ENCODE measurements at regions not wholly inside any gene's neighbourhood (a gene's known extent, or its start where the extent isn't known, plus 50 kb on each side); places are given as distances from the start of the nearest gene placed in this dataset.

DNA sequence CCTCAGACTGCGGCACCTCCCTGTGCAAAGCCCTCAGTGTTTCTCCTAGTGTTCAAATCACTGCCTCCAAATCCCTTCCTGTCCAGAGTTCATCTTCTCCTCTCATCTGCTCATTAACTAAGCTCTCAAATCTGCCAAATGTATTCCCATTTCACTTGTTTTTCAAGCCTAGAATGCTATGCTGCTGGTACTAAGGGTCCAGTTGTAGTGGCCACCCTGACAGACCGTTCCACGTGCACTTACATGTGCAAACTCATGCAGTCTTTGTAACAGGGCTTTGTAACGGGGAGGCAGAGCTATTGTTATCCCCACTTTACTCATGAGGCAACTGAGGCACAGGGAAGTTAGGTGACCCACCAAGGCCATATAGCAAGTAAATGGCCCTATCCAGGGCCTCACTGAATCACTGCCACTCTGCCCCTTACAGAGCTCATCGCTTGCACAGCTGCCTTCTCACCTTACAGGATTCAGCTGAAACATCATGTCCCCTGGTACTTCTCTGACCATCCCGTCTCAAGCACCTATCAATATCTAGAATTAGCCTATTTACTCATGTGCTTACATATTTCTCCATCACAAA lies 153.0 kb upstream of the PDE1C start:
- intact Hi-C loops (cut with DNase I, micrococcal nuclease), result no loop called here
- TF ChIP-seq, protein P1, sequence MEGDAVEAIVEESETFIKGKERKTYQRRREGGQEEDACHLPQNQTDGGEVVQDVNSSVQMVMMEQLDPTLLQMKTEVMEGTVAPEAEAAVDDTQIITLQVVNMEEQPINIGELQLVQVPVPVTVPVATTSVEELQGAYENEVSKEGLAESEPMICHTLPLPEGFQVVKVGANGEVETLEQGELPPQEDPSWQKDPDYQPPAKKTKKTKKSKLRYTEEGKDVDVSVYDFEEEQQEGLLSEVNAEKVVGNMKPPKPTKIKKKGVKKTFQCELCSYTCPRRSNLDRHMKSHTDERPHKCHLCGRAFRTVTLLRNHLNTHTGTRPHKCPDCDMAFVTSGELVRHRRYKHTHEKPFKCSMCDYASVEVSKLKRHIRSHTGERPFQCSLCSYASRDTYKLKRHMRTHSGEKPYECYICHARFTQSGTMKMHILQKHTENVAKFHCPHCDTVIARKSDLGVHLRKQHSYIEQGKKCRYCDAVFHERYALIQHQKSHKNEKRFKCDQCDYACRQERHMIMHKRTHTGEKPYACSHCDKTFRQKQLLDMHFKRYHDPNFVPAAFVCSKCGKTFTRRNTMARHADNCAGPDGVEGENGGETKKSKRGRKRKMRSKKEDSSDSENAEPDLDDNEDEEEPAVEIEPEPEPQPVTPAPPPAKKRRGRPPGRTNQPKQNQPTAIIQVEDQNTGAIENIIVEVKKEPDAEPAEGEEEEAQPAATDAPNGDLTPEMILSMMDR (IDR thresholded peaks at IDR 0.05), result no peak
- no peaks in the 10 kb centered on the region for H3K36me3 ChIP-seq (ENCODE audit: insufficient read depth, low read length)
- H3K27ac ChIP-seq (ENCODE audit: low read depth in 1 of 2, low read length in 2 of 2), result no peak overlapping the region
- H3K9me3 ChIP-seq (ENCODE audit: control insufficient read depth in 1 of 2, insufficient read depth in 1 of 2, low read length in 2 of 2), result peaks cover 0 to 8% of the 10 kb centered on the region in 2 experiments
- no peak overlapping the region for H3K4me3 ChIP-seq (ENCODE audit: low read length)
- DNase-seq (no peak), ATAC-seq (ENCODE audit: poor library complexity) (no peak)
- no peak overlapping the region for H3K4me3 Mint-ChIP-seq
- H3K4me1 ChIP-seq (ENCODE audit: insufficient read depth, low read length), result no peaks in the 10 kb centered on the region
- no peaks in the 10 kb centered on the region for H3K27me3 ChIP-seq (ENCODE audit: control insufficient read depth in 1 of 2, insufficient read depth in 2 of 2, low read length in 2 of 2)
- H3K9me3 Mint-ChIP-seq, result peaks cover 3% of the 10 kb centered on the region
- ChIA-PET CTCF (no interaction called here), POLR2A (no interaction called here)
- no peak overlapping the region for H3K27ac Mint-ChIP-seq
- H3K4me1 Mint-ChIP-seq (ENCODE audit: low read depth), result no peaks in the 10 kb centered on the region
- H3K36me3 Mint-ChIP-seq (ENCODE audit: low read depth), result no peaks in the 10 kb centered on the region
- H3K27me3 Mint-ChIP-seq, result peaks cover 4% of the 10 kb centered on the region

DNA sequence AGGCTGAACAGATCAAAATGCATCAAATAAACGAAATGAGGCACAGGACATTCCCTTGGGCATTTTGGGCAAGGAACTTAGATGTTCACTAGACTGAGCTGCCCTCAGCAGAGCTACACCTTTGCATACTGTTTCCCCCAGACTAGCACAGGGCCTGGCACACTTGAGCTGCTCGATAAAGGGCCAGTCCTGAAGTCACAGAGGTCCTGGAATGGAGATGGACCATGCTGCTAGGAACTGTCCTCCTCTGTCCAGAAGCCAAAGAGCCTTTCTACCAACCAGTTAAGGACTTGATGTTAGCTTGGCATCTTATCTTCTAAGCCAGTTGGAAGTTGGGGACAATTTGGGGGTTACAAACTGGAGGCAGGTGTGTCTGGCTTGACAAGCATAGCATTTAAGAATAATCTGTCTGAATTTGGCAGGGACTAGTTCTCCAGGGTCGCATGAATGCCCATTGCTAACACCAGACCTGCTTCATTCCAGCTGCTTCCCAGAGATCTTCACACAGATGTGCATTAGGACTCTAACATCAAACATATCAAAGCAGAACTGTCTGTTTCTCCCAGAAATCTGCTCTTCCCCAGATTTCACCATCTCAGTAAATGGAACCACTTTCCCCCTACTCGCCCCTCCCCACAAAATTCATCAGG lies 152.2 kb upstream of the PDE1C start:
- DNase-seq (no peak), ATAC-seq (ENCODE audit: poor library complexity) (no peak)
- H3K4me3 ChIP-seq (ENCODE audit: low read length), result no peak overlapping the region
- peaks cover 4% of the 10 kb centered on the region for H3K27me3 Mint-ChIP-seq
- H3K4me3 Mint-ChIP-seq, result no peak overlapping the region
- no peaks in the 10 kb centered on the region for H3K36me3 ChIP-seq (ENCODE audit: insufficient read depth, low read length)
- intact Hi-C loops (cut with DNase I, micrococcal nuclease), result no loop called here
- H3K9me3 ChIP-seq (ENCODE audit: control insufficient read depth in 1 of 2, insufficient read depth in 1 of 2, low read length in 2 of 2), result peaks cover 0 to 8% of the 10 kb centered on the region in 2 experiments
- no peaks in the 10 kb centered on the region for H3K9me3 Mint-ChIP-seq
- H3K27ac Mint-ChIP-seq, result no peak overlapping the region
- no peaks in the 10 kb centered on the region for H3K4me1 Mint-ChIP-seq (ENCODE audit: low read depth)
- H3K4me1 ChIP-seq (ENCODE audit: insufficient read depth, low read length), result no peaks in the 10 kb centered on the region
- TF ChIP-seq, protein P1 (IDR thresholded peaks at IDR 0.05), result no peak
- H3K36me3 Mint-ChIP-seq (ENCODE audit: low read depth), result no peaks in the 10 kb centered on the region
- ChIA-PET POLR2A (no interaction called here), CTCF (no interaction called here)
- H3K27ac ChIP-seq (ENCODE audit: low read depth in 1 of 2, low read length in 2 of 2), result no peak overlapping the region
- H3K27me3 ChIP-seq (ENCODE audit: control insufficient read depth in 1 of 2, insufficient read depth in 2 of 2, low read length in 2 of 2), result no peaks in the 10 kb centered on the region

DNA sequence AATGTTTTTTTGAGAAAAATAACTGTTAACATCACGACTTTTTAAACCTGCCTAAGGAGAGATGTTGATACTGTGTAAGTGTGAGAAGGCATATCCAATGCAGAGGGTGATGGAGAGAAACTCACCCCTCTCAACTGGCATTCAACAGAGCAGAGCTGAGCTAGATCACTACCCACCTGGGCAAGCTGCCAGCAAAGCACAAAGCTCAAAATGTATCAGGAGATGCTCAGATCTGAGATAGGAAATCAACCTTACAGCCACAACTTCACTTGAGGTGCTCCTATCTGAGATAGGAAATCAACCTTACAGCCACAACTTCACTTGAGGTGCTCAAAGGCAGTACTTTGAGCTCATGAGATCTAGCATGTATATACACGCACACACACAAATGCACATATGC lies 151.5 kb upstream of the PDE1C start:
- no peaks in the 10 kb centered on the region for H3K9me3 Mint-ChIP-seq
- Histone ChIP-seq H3K36me3 (ENCODE audit: insufficient read depth, low read length) (no peaks in the 10 kb centered on the region), H3K27me3 (ENCODE audit: control insufficient read depth in 1 of 2, insufficient read depth in 2 of 2, low read length in 2 of 2) (no peaks in the 10 kb centered on the region), H3K4me3 (ENCODE audit: low read length) (no peak overlapping the region), H3K4me1 (ENCODE audit: insufficient read depth, low read length) (no peaks in the 10 kb centered on the region), H3K9me3 (ENCODE audit: control insufficient read depth in 1 of 2, insufficient read depth in 1 of 2, low read length in 2 of 2) (peaks cover 0 to 5% of the 10 kb centered on the region in 2 experiments), H3K27ac (ENCODE audit: low read depth in 1 of 2, low read length in 2 of 2) (no peak overlapping the region)
- H3K27me3 Mint-ChIP-seq, result peaks cover 4% of the 10 kb centered on the region
- H3K27ac Mint-ChIP-seq, result no peak overlapping the region
- ATAC-seq (ENCODE audit: poor library complexity) (no peak), DNase-seq (no peak)
- CTCF ChIA-PET, result no interaction called here
- TF ChIP-seq, protein P1 (IDR thresholded peaks at IDR 0.05), result no peak
- no peak overlapping the region for H3K4me3 Mint-ChIP-seq
- H3K36me3 Mint-ChIP-seq (ENCODE audit: low read depth), result no peaks in the 10 kb centered on the region
- no peaks in the 10 kb centered on the region for H3K4me1 Mint-ChIP-seq (ENCODE audit: low read depth)
- POLR2A ChIA-PET, result no interaction called here
- intact Hi-C loops (cut with DNase I, micrococcal nuclease), result no loop called here
